ENCODE measurements at regions not wholly inside any gene's neighbourhood (a gene's known extent, or its start where the extent isn't known, plus 50 kb on each side); places are given as distances from the start of the nearest gene placed in this dataset.

- H3K36me3 ChIP-seq = no peaks in the 10 kb centered on the region
- H3K4me3 ChIP-seq = no peak overlapping the region
- H3K27me3 ChIP-seq (replicated peaks in 1 of 7) = no peaks in the 10 kb centered on the region
- WGBS, 5 donors = 79 to 100% (median 94%) methylated on average over 1 to 2 of the region's 2 CpGs
- DNase-seq = no peak
- H3K27ac ChIP-seq = no peak overlapping the region
- H3K4me1 ChIP-seq = no peaks in the 10 kb centered on the region
- intact Hi-C loops (cut with DNase I; ENCODE audit: low total_unique reads) = no loop called here
- H3K9me3 ChIP-seq = peaks cover 0 to 17% (median 0%) of the 10 kb centered on the region in 8 donors
- no peak for TF ChIP-seq POLR2A (IDR thresholded peaks at IDR 0.05)
- no peak for TF ChIP-seq CTCF (IDR thresholded peaks at IDR 0.05 in 8 of 11, conservative IDR thresholded peaks at IDR 0.05 in 3 of 11)
- no peak for TF ChIP-seq POLR2AphosphoS5 (IDR thresholded peaks at IDR 0.05)
These were observed 410.5 kb upstream of the LRRC7 start for GRCh38 chr1:69157046-69157756.

- 76 to 93% (median 83%) methylated on average over 2 of the region's 2 CpGs for WGBS, 5 donors
- H3K27ac ChIP-seq = no peak overlapping the region
- no peaks in the 10 kb centered on the region for H3K27me3 ChIP-seq (replicated peaks in 1 of 7)
- H3K36me3 ChIP-seq = no peaks in the 10 kb centered on the region
- H3K9me3 ChIP-seq = peaks cover 0 to 6% (median 0%) of the 10 kb centered on the region in 8 donors
- H3K4me1 ChIP-seq = no peaks in the 10 kb centered on the region
- no peak overlapping the region for H3K4me3 ChIP-seq
- no peak for DNase-seq
- TF ChIP-seq POLR2AphosphoS5 (IDR thresholded peaks at IDR 0.05) = no peak
- no peak for TF ChIP-seq POLR2A (IDR thresholded peaks at IDR 0.05)
- intact Hi-C loops (cut with DNase I; ENCODE audit: low total_unique reads) = no loop called here
These were observed 404.5 kb upstream of the LRRC7 start for GRCh38 chr1:69163241-69163640.

- Histone ChIP-seq H3K4me3 (no peak overlapping the region), H3K27ac (no peak overlapping the region), H3K36me3 (no peaks in the 10 kb centered on the region), H3K27me3 (replicated peaks in 1 of 7) (no peaks in the 10 kb centered on the region), H3K4me1 (no peaks in the 10 kb centered on the region), H3K9me3 (peaks cover 0 to 8% (median 0%) of the 10 kb centered on the region in 8 donors)
- intact Hi-C loops (cut with DNase I; ENCODE audit: low total_unique reads) = no loop called here
- no peak for DNase-seq
- no peak for TF ChIP-seq POLR2AphosphoS5 (IDR thresholded peaks at IDR 0.05)
- no peak for TF ChIP-seq POLR2A (IDR thresholded peaks at IDR 0.05)
- TF ChIP-seq CTCF (IDR thresholded peaks at IDR 0.05 in 8 of 11, conservative IDR thresholded peaks at IDR 0.05 in 3 of 11) = no peak
These were observed 403.9 kb upstream of the LRRC7 start for GRCh38 chr1:69163779-69164178.

GRCh38 chr1:69167876-69168275 lies 399.8 kb upstream of the LRRC7 start:
- Histone ChIP-seq H3K4me3 (no peak overlapping the region), H3K9me3 (peaks cover 0 to 27% (median 14%) of the 10 kb centered on the region in 8 donors), H3K36me3 (no peaks in the 10 kb centered on the region), H3K27me3 (replicated peaks in 1 of 7) (no peaks in the 10 kb centered on the region), H3K27ac (no peak overlapping the region), H3K4me1 (no peaks in the 10 kb centered on the region)
- no peak for DNase-seq
- TF ChIP-seq POLR2AphosphoS5 (IDR thresholded peaks at IDR 0.05) = no peak
- no peak for TF ChIP-seq CTCF (IDR thresholded peaks at IDR 0.05 in 8 of 11, conservative IDR thresholded peaks at IDR 0.05 in 3 of 11)
- no peak for TF ChIP-seq POLR2A (IDR thresholded peaks at IDR 0.05)
- intact Hi-C loops (cut with DNase I; ENCODE audit: low total_unique reads) = no loop called here
- 76 to 91% (median 81%) methylated on average over 3 of the region's 3 CpGs for whole genome bisulfite sequencing, 5 donors
